Stimulated activated CD4-positive, alpha-beta T cell treated with anti-CD3 and anti-CD28 coated beads, TNF-alpha, amount 100 ng/mL, for 4 hours (primary cell): ENCODE measurements at regions not wholly inside any gene's neighbourhood (a gene's known extent, or its start where the extent isn't known, plus 50 kb on each side); places are given as distances from the start of the nearest gene placed in this dataset.

ENCODE experiments used
- DNase-seq, 3 experiments: peaks; one replicate each; pipeline ENCODE4 v3.0.0-alpha.2; 2020; ENCODE audit warnings: low read depth in 3 of 3

DNA sequence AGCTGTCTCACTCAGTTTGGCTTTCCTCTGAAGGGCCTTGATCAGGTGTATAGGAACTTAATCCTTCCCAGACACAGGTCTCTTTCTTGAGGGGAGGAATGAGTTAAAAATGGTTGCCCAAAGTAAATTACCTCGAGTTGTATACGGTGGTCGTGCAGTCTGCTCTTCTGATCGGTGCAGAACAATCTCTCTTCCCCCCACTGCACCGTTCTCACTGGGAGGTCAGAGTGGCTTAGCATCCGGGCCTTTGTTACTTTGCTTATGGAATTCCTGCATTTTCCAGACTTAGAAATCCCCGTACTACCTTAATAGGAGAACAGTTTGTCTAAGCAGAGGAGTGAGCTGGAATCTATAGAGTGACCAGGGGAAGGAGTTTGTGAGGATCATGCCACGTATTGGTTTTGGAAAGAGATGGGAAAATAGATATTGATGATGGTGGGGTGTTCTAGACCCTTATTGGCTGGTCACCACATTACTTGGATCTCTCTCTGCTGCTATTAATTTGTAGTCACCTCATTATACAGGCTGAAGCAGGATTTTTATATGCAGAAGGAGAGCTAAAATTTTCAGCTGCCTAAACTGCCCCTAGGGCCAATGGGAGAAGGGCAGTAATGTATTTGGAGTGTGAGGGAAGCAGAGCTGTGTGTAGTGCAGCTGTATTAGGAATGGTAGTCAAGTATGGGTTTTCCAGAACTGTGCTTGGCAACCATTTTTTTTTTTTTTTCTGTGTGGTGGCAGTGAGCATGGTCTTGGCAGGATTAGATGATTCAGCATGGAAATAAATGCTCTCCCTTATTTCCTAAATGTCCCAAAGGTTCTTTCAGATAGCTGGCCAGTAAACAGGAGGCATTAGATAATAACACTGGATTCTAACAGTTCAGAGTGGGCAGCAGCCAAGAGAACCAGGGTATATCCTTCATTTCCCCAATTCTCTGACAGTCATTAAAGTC is 81.5 kb downstream of the NDUFS5 start:
- no peak for DNase-seq

DNA sequence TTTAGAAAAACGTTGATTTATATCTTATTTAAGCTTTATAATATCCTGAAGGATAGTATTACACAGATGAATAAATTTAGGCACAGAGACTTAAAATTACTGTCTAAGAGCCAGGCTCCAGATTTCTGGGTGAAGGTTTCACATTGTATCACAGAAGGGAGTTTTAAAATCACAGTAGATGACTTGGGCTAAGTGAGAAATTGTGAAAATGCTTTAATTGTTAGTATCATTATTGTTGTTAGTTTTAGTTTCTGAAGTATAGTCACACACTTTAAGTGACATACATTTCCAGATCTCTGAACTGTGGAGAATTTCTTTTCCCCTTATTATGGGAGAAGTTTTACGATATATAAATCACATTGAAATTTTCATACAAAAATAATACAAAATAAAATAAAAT is 83.5 kb downstream of the NDUFS5 start:
- DNase-seq = no peak

DNA sequence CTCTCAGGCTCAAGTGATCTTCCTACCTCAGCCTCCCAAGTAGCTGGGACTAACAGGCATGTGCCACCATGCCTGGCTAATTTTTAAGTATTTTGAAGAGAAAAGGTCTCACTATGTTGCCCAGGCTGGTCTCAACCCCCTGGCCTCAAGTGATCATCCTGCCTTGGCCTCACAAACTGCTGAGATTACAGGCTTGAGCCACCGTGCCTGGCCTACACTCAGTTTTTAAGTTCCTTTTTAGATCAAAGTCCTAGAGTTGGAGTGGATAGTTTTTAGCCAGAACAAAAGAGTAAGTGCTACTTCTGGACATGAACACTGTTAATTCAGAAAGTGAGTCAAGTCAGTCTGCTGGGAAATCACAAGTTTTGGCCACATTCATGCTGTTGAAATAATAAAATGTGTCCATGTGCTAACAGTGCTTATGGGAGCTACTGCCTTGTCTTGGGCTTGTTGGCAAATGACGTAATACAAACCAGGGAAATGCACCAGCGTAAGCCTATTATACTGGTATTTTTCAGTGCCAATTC is 84.2 kb downstream of the NDUFS5 start:
- no peak for DNase-seq

DNA sequence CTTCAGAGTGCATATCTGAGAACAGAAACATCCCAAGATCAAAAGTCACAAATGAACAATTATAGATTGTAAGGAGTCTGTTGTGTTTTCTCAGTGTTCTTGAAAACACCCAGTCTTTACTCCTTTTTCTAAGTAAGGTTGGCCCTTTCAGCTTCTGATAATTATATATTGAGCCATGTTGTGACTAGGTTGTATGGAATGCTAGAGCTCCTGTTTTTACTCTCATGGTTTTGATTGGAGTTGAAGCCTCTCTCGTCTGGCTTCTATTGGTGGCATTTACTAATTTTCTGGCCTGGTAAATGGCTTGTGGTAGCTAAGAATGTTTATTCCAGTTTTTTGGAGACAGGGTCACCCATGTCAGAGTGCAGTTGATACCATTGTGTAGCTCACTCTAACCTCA is 84.7 kb downstream of the NDUFS5 start:
- no peak for DNase-seq

DNA sequence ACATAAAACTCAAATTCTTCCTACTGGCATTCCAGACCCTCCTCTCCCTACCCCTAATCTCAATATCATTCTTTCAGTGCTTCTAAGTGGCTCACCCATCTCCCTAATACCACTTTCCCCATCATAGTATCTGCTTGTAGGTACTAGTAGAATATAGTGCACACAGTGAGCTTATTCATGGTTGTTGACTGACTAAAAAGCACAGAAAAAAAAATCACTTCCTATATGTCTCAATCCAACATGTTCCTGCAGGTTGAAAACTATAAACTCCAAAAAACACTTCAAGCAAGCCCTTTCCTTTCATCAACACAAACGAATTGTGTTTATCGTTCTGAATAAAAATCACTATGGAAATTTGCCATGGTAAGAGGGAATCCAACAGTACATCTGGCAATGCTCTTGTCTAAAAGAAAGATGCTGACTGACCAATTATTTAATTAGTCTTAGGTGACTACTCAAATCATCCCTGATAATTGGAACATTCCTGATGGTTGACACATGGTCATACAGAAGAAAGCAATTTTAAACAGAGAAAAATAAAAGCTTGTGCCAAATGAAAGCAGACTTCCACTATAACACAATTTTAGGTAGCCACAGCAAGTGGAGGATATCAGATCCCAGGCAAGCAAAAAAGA is 87.1 kb downstream of the NDUFS5 start:
- no peak for DNase-seq

DNA sequence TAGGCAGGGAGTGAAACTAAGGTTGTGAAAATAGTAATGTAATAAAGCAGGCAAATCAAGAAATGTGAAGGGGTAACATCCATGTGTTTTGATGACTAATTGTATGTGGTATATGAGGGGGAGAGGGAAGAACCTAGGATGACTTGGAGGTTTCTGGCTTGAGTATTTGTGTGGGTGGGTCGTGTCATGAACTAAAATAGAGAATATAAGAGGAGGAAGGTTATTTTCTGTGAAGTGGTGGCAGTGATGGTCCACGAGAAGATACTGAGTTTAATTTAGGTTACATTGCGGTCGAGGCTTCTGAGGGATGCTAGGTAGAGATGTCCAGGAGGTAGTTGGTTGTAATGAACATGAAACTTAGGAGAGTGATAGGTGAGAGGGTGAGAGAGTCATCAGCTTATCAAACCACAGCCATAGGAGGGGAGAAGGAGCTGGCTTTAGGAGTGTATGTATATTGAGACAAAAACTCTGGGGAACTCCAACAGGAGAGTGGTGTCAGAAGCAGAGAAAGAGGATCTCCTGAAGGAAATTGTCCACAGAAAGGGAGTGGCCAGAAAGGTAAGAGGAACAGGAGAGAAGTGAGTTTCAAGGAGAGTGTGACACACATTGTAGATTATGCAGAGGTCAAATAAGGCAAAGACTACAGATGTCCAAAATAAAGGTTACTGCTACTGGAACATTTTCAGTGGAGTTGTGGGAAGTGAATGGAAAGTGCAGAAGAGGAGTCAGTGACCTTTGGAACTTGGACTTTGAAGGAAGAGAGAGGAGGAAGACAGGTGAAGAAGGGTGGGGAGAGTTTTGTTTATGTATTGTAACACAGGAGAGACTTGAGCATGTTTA is 89.0 kb upstream of the MACF1 start:
- DNase-seq = no peak

DNA sequence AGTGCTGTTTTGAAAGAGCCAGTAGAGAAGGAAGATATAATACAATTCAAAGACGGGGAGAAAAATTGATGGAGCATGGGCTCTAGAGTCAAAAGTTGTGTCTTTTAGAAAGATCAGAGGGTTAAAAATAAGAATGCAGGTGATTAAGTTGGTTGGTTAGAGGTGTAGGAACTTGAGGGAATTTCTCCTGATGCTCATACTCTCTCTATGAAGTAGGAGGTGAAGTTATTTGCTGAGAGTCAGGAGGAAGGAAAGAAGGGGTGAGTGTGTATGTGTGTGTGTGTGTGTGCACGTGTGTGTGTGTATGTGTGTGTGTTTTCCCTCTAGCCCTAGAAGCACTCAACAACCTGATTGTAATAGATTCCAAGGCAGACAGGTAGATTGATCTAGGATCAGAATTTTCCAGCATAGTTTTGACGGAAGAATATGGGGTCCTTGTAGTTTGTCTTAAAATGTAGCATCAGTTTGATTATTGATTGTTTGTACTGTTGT is 88.3 kb upstream of the MACF1 start:
- no peak for DNase-seq

DNA sequence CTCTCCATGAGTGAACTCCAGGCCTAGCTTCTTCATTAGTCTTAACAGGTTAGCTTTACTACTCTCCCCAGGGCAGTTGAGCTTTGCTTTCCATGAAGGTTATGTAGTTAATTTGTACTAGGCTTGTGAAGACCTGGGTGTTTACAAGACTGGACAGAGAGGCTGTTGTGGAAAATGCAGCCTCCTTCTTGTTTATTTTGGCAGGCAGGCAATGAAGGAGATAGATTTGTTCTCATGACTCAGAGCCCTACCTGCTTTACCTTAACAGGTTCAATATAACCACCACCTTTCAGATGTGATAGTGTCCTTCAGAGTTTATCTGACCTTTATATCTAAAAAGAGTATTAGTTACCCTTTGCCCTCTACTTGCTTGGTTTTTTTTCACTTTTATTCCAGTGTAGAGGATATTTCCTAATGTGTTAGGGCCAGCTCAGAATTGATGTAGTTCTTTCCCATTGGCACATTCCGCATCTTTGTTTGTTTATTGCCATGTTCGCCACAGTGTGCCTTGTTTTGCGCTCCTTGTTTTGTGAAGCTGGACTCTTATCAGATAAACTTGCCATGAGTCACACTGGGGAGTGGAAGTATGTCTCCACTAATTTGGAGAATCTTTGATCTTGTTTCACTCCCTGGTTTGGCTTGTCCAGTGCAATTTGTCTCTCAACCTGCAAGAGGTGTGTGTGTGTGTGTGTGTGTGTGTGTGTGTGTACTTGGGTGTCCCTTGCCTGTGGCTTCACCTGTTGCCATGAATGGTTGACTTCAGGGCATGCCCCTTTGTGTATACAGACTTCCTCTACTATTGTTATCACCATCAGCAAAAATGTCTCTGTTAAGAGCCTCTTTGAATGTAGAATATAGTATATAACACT is 87.4 kb upstream of the MACF1 start:
- no peak for DNase-seq

DNA sequence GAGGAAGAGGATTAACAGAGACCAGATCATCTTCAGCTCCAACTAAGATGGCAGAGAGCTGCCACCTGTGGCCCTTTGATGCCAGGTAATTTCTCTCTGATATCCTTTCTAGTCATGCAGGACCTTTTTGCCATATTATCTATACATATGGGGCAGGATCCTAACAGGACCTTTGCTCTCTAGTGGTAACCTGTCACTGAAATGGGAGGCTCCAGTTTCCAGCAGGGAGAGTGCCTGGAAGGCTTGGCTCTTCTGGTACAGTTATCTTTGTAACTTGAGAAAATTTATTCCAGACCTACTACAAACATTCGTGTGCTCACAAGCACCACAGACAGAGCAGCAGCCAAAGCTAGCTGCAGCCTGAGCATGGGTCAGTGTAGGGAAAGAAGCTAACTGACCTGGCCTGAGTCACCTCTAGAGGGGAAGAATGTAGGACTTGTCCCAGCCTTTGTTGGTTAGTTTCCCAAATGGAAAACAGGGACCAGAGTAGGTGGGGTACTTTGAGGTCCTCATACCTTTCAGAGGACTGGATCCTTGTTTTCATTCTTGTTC is 86.5 kb upstream of the MACF1 start:
- no peak for DNase-seq

DNA sequence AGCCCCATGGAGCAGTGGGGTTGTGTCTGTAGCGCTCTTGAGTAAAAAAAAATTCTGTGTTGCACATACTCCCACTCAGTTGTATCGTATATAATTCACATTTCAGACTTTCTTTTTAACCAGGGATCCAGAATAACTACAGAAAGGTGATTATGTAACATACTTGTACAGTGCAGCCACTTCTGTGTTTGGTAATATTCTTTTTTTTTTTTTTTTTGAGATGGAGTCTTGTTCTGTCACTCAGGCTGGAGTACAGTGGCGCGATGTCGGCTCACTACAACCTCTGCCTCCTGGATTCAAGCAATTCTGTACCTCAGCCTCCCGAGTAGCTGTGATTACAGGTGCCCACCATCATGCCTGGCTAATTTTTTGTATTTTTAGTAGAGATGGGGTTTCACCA is 82.4 kb upstream of the MACF1 start:
- DNase-seq = no peak

DNA sequence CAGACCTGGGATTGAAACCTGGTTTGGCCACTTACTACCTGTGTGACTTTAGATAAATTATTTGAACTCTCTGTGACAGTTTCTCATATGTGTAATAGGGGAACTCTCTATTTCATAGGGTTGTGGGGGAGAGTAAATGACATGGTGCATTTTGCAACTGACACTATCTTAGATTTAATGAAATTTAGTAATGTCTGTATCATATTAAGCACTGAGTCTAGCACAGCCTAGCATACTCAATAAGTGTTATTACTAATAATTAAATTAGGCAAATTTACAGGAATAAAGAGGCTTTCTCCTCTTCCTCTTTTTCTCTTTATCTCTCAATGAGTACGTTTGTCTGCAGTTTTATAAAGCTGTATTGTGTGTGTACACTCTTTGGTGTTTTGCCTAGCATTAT is 80.2 kb upstream of the MACF1 start:
- DNase-seq = no peak

DNA sequence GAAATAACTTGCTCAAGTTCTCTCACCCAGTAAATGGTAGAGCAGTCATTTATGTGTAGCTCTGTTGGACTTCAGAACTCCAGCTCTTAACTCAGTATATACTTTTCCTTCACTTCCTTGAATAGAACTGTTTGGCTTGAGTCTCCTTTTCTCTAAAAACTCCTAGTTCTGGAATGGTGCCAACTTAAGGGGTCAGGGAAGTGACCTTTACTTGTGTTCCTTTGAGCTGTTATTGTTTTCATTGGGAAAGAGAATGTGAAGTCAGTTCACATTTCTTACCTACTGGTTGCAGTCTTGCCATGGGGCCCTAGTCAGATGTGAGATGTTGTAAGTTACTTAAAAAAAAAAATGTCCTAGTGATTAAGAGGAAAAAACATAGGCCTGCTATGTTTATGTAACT is 77.0 kb upstream of the MACF1 start:
- DNase-seq = no peak

DNA sequence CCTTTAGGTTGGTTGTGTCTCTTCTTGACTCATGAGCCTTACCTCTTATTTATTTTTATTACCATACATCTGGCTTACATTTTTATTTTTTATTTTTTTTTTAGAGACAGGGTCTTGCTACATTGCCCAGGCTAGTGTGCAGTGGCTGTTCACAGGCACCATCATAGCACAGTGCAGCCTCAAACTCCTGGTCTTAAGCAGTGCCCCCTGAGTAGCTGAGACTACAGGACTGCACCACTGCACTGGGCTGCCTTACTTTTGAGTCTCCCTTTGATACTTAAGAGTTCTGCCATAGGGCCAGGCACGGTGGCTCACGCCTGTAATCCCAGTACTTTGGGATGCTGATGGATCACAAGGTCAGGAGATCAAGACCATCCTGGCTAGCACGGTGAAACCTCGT is 76.4 kb upstream of the MACF1 start:
- DNase-seq = no peak

DNA sequence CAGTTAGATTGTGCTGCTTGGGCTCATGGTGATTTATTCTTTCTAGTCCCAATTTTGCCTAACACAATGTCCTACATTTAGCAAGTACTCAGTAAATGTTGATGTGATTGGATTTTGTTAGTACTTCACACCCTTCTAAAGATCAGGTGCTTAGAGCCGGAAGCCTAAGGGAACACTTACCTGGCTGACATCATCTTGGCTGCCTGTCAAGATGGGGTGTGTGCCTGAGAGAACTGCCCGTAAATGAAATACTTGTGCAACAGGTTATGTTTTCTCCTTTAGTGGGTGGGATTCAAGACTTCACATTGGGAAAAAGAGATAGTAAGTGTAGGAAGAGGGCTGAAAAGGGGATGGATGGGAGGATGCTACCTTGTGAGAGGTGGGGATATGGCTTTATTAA is 75.5 kb upstream of the MACF1 start:
- no peak for DNase-seq

DNA sequence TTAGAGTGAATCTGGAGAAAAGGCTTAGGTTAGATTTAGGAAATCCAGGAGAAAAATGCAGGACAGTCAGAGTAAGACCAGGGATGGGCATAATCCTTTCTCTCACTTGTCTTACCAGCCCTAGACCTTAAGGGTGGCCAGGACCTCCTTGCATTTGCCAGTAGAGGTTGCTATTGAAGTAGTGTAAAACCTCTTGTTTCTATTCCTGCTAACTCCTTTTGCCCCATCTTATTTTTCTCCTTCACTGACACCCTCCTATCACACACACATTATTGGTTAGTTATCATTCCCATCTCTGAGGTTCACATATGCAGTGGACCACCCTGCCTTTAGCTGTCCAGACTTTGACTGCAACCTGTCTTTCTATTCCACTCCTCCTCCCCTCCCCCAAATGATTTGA is 75.0 kb upstream of the MACF1 start:
- DNase-seq = no peak

DNA sequence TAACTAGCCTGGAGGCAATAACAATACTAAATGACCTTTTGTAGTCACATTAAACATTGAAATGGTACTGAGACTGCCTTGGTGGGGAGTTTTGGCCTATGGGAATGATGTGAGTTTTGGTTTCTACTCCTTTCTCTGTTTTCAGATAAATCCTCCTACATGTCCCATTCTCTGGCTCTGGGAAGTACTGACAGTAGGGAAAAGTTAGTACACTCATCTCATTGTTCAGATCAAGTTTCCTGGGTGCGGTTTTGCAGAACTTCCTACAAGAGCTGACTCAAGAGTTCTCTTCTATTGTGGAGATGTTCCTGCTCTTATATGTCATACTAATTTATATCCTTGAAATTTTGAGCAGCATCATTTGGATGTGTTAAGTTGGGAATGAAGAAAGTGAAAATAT is 74.2 kb upstream of the MACF1 start:
- no peak for DNase-seq

DNA sequence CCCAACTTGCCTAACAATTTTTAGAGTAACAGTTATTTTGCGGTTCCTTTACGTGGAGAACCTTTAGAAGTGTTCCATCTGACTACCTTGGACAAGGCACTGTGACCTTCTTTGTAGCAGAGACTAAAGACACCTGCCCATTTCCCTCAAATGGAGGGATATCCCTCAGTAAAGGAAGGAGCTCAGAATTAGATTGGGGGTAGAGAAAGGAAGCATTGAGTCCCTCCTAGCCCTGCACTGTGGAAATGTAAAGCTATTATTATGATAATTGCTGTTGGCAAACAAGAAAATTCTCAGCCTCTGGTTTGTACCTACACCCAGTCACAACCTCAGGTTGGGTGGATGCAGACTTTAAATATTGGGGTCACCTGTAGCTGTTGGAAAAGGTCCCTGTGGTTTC is 72.6 kb upstream of the MACF1 start:
- no peak for DNase-seq

DNA sequence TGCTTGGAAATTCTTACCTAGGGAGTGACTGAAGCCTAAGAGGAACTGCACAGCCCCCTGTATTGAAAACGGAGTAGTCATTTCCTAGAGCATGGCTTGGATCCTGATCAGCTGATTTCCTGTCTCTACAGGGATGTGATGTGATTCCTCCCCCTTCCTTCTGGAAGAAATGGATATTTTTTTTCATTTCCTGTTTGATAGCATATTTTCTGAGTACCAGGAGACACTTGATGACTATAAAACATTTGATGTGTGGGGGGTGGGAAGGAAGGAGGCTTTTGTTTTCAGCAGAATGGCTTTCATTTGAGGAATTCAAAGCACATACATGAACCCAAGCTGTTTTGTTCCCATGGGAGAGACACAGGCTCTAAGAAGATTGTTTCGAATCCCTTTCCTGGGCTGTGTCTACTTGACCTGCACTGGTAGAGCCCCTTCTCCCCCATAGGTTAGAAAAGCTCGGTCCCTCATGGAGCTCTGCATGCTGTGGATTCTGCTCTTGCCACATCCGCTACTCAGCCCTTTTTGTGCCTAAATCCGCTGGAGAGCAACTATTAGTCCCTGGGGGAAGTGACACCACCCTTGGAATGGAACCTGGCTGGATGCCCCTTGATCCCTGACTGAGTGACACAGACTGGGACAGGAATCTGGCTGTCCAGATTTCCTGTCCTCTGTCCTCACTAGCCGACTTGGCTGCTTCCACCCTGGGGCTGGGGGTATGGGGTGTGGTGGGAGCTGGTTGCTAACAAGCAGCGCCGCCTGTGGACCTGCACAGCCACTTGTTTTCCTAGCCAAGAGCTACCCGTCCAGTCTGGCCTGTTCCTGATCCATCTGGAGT is 71.8 kb upstream of the MACF1 start:
- DNase-seq = no peak

DNA sequence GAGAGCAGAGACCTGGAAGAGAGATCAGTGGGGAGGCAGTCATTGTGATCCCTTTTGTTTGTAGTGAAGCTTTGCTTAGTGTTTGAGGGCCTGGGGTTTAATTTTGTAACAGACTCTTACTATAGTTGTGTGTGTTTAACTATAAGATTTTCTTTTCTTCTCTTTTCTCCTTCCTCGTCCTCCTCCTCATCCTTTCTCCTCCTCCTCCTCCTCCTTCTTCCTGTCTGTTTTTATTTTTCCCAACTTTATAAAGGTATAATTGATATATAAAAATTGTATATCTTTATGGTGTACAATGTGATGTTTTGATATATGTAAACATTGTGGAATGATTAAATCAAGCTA is 71.2 kb upstream of the MACF1 start:
- no peak for DNase-seq

DNA sequence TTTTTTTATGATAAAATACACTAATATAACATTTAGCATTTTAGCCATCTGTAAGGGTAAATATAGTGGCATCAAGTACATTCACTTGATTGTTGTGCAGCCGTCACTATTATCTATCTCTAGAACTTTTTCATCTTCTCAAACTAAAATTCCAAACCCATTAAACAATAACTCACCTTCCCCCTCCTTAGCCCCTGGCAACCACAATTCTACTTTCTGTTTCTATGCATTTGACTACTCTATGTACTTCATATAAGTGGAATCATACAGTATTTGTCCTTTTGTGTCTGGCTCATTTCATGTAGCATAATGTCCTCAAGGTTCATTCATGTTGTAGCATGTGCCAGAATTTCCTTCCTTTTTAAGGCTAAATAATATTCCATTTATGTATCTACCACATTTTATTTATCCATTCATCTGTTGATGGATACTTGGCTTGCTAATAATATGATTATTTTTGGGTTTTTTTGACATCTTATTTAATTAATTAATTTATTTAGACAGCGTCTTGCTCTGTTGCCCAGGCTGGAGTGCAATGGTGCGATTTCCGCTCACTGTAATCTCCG is 69.6 kb upstream of the MACF1 start:
- no peak for DNase-seq
